A673 (cell line): ENCODE measurements at regions not wholly inside any gene's neighbourhood (a gene's known extent, or its start where the extent isn't known, plus 50 kb on each side); places are given as distances from the start of the nearest gene placed in this dataset.
"Not testable (repeated sequence)": the region's sequence is repeated elsewhere in the genome, so short reads cannot be mapped to it uniquely, and the experiment has no call there.

Experiments used
- BruUV-seq: library from RNA; stranded (reverse); fragments of 400-500 nt; replicated peaks from 2 replicates; lab custom pipeline; 2021; lab: Mats Ljungman, UMichigan
- CTCF ChIA-PET: fragments of 300-600 bp; sonication (Branson Sonifier 250); formaldehyde crosslinking; loops from one replicate; lab custom pipeline; 2022; ENCODE audit warnings: antibody characterized with exemption; lab: Charles Lee
- POLR2A ChIA-PET: fragments of 300-600 bp; sonication (Branson Sonifier 250); formaldehyde crosslinking; loops from one replicate; lab custom pipeline; 2022; ENCODE audit warnings: antibody characterized with exemption; ENCODE audit not compliant: low non-redundant PET; lab: Charles Lee
- DNase-seq: peaks from one replicate; pipeline ENCODE4 v3.0.0-alpha.2; 2015; ENCODE audit warnings: low spot score
- H3K27ac ChIP-seq: fragments of 200-600 bp; sonication (generic); 2 replicates; pipeline ENCODE4 v1.5.1; 2016; ENCODE audit warnings: mixed run types, low read depth, mild to moderate bottlenecking, mixed read lengths, antibody characterized with exemption, low read length; ENCODE audit not compliant: poor library complexity, severe bottlenecking
- H3K27me3 ChIP-seq: fragments of 200-600 bp; sonication (generic); replicated peaks from 2 replicates; pipeline ENCODE4 v1.6.1; 2017; ENCODE audit warnings: mixed run types, low read depth, mild to moderate bottlenecking, mixed read lengths, antibody characterized with exemption, low read length; ENCODE audit not compliant: insufficient read depth, poor library complexity
- H3K36me3 ChIP-seq: fragments of 200-600 bp; sonication (generic); 2 replicates; pipeline ENCODE4 v1.6.1; 2016; ENCODE audit warnings: mixed run types, mild to moderate bottlenecking, mixed read lengths, antibody characterized with exemption, low read length; ENCODE audit not compliant: insufficient read depth, poor library complexity, severe bottlenecking
- H3K4me1 ChIP-seq: fragments of 200-600 bp; sonication (generic); 2 replicates; pipeline ENCODE4 v1.6.1; 2017; ENCODE audit warnings: mixed run types, mild to moderate bottlenecking, mixed read lengths, antibody characterized with exemption, low read length; ENCODE audit not compliant: insufficient read depth, poor library complexity, severe bottlenecking
- H3K4me3 ChIP-seq: fragments of 200-600 bp; sonication (generic); 2 replicates; pipeline ENCODE4 v1.5.1; 2016; ENCODE audit warnings: low read depth, mixed run types, mild to moderate bottlenecking, mixed read lengths, low read length; ENCODE audit not compliant: poor library complexity, severe bottlenecking
- H3K9me3 ChIP-seq: fragments of 200-600 bp; sonication (generic); 2 replicates; pipeline ENCODE4 v1.6.1; 2016; ENCODE audit warnings: mixed run types, low read depth, mild to moderate bottlenecking, mixed read lengths, antibody characterized with exemption, low read length; ENCODE audit not compliant: poor library complexity, severe bottlenecking
- EZH2 ChIP-seq: fragments of 200-600 bp; sonication (generic); IDR thresholded peaks from 2 replicates; pipeline ENCODE4 v1.6.1; 2017; ENCODE audit warnings: borderline replicate concordance, low read depth, mild to moderate bottlenecking, mixed read lengths, antibody characterized with exemption, low read length; ENCODE audit not compliant: poor library complexity, severe bottlenecking
- intact Hi-C: fragments of 100-400 bp; cut with micrococcal nuclease; formaldehyde crosslinking; loops from one replicate; pipeline ENCODE4 v1.10.0; 2022; ENCODE audit not compliant: unreplicated experiment
- TF ChIP-seq, protein P1 (sequence below): fragments of 300-800, 200-600 bp; sonication (generic); conservative IDR thresholded peaks from 2 replicates; pipeline ENCODE4 v1.5.1; 2017; ENCODE audit warnings: low read depth, mild to moderate bottlenecking, antibody characterized with exemption, low read length, moderate library complexity, mixed read lengths

GRCh38 chr14:103281496-103282231 is 52.4 kb upstream of the EIF5 start:
- H3K4me3 ChIP-seq = no peak overlapping the region
- DNase-seq = peak; percentile 77
- H3K4me1 ChIP-seq = peaks cover 4% of the 10 kb centered on the region
- no peaks in the 10 kb centered on the region for H3K9me3 ChIP-seq
- TF ChIP-seq, protein P1, sequence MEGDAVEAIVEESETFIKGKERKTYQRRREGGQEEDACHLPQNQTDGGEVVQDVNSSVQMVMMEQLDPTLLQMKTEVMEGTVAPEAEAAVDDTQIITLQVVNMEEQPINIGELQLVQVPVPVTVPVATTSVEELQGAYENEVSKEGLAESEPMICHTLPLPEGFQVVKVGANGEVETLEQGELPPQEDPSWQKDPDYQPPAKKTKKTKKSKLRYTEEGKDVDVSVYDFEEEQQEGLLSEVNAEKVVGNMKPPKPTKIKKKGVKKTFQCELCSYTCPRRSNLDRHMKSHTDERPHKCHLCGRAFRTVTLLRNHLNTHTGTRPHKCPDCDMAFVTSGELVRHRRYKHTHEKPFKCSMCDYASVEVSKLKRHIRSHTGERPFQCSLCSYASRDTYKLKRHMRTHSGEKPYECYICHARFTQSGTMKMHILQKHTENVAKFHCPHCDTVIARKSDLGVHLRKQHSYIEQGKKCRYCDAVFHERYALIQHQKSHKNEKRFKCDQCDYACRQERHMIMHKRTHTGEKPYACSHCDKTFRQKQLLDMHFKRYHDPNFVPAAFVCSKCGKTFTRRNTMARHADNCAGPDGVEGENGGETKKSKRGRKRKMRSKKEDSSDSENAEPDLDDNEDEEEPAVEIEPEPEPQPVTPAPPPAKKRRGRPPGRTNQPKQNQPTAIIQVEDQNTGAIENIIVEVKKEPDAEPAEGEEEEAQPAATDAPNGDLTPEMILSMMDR = peak; percentile 59
- no peak for TF ChIP-seq EZH2
- no peaks in the 10 kb centered on the region for H3K27me3 ChIP-seq
- ChIA-PET CTCF (interaction anchor here (0.6 to 1.4 kb wide), 3 partner anchors 8 to 177 kb away, joined by 3 to 13 read pairs (median 6); partner anchors contain the start of gene EIF5), POLR2A (no interaction called here)
- intact Hi-C loops = no loop called here
- H3K36me3 ChIP-seq = no peaks in the 10 kb centered on the region
- H3K27ac ChIP-seq = no peak overlapping the region
- BruUV-seq = no TSS peak

- H3K4me1 ChIP-seq, POLR2A ChIA-PET, H3K27ac ChIP-seq, H3K4me3 ChIP-seq, BruUV-seq, H3K36me3 ChIP-seq, H3K27me3 ChIP-seq, H3K9me3 ChIP-seq, DNase-seq, intact Hi-C loops: not testable (repeated sequence)
- CTCF ChIA-PET = interaction anchor here (1.4 kb wide), 1 partner anchor 177 kb away, joined by 6 read pairs; no protein-coding TSS in a partner anchor
Measured at GRCh38 chr14:103282309-103282708, 51.7 kb upstream of the EIF5 start.

GRCh38 chr14:103282932-103283331 is 51.1 kb upstream of the EIF5 start:
- Histone ChIP-seq H3K4me1 (peaks cover 4% of the 10 kb centered on the region), H3K36me3 (no peaks in the 10 kb centered on the region), H3K9me3 (no peaks in the 10 kb centered on the region), H3K27me3 (no peaks in the 10 kb centered on the region), H3K4me3 (no peak overlapping the region), H3K27ac (no peak overlapping the region)
- TF ChIP-seq, protein P1 = no peak
- TF ChIP-seq EZH2 = no peak
- intact Hi-C loops = no loop called here
- ChIA-PET CTCF (interaction anchor here (0.5 to 0.6 kb wide), 2 partner anchors 178 to 206 kb away, joined by 3 read pairs; no protein-coding TSS in a partner anchor), POLR2A (no interaction called here)
- DNase-seq = no peak
- no TSS peak for BruUV-seq
